ENCODE measurements at regions not wholly inside any gene's neighbourhood (a gene's known extent, or its start where the extent isn't known, plus 50 kb on each side); places are given as distances from the start of the nearest gene placed in this dataset.

DNA sequence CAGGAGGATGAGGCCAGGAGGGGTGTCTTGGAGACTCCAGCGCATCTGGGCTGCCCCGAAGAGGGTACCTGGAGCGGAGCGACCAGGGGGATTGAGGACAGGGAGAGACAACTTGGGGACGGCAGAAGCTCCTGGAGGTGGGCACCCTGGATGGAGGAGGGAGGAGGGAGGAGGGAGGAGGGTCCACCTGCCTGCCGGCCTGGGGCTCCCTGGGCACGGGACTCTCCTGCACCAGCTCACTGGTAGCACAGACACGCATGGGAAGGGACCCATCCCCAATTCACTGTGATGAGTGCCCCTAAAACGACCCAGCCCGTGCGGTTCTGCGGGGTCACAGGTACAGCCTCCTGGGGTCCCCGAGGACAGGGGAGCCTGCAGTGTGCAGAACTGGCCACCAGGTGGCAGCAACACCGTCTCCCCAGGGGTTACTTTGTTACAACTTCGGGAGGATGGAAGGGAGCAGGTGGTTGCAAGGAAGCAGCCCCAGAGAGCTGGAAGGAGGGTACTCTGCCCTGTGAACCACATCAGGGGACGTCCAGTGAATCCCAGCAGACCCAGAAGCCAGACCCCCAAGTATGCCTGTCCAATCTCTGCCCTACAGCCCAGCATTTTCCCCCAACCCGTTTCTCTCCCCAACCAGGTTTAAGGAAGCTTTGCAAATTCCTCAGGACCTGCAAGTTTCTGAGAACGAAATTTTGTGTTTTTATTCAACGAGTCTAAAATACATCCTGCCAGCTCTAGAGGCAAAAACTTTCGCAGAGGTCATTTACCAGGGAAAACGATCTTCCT lies 482.4 kb downstream of the NPHP4 start:
- intact Hi-C loops (cut with micrococcal nuclease) = loop anchor here (1.0 to 5.0 kb wide), 3 partner anchors 235 to 1598 kb away; no protein-coding TSS in a partner anchor
- H3K4me2 ChIP-seq (ENCODE audit: low read length) = no peak overlapping the region
- peaks cover 75% of the 10 kb centered on the region for H3K27me3 ChIP-seq (ENCODE audit: low read length)
- POLR2A ChIA-PET (ENCODE audit: unreplicated experiment) = no interaction called here
- BruUV-seq (replicated peaks) = no TSS peak
- H2AFZ ChIP-seq (ENCODE audit: low read length) = no peak overlapping the region
- DNase-seq (peak; percentile 72), ATAC-seq (peak; percentile 76)
- CTCF ChIA-PET = interaction anchor here (0.6 to 0.7 kb wide), 2 partner anchors 9 to 1579 kb away, joined by 4 to 5 read pairs; no protein-coding TSS in a partner anchor
- no peak overlapping the region for H3K27ac ChIP-seq (ENCODE audit: low read length)
- no peak overlapping the region for H3K4me3 ChIP-seq (ENCODE audit: low read length)
- no peaks in the 10 kb centered on the region for H3K9me2 ChIP-seq (replicated peaks; ENCODE audit: low read length)
- H3K4me1 ChIP-seq (ENCODE audit: insufficient read depth, low read length) = no peaks in the 10 kb centered on the region
- no peaks in the 10 kb centered on the region for H3K36me3 ChIP-seq (ENCODE audit: low read depth, low read length)
- TF ChIP-seq, protein P1, sequence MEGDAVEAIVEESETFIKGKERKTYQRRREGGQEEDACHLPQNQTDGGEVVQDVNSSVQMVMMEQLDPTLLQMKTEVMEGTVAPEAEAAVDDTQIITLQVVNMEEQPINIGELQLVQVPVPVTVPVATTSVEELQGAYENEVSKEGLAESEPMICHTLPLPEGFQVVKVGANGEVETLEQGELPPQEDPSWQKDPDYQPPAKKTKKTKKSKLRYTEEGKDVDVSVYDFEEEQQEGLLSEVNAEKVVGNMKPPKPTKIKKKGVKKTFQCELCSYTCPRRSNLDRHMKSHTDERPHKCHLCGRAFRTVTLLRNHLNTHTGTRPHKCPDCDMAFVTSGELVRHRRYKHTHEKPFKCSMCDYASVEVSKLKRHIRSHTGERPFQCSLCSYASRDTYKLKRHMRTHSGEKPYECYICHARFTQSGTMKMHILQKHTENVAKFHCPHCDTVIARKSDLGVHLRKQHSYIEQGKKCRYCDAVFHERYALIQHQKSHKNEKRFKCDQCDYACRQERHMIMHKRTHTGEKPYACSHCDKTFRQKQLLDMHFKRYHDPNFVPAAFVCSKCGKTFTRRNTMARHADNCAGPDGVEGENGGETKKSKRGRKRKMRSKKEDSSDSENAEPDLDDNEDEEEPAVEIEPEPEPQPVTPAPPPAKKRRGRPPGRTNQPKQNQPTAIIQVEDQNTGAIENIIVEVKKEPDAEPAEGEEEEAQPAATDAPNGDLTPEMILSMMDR (conservative IDR thresholded peaks at IDR 0.05; ENCODE audit: low read depth, low read length) = peak; percentile 97
- no peak for TF ChIP-seq EZH2phosphoT487 (IDR thresholded peaks at IDR 0.05; ENCODE audit: borderline replicate concordance, low read length)
- TF ChIP-seq EZH2 (IDR thresholded peaks at IDR 0.05; ENCODE audit: low read length, unreplicated experiment) = no peak
- no peaks in the 10 kb centered on the region for H3F3A ChIP-seq (ENCODE audit: low read length, unreplicated experiment)
- H3K9me3 ChIP-seq (ENCODE audit: low read length) = no peaks in the 10 kb centered on the region
- H3K9ac ChIP-seq (ENCODE audit: low read length) = no peak overlapping the region
- H4K20me1 ChIP-seq (ENCODE audit: low read length) = 0 out of 2 replicates have a peak, but pooled peaks cover 3% of the 10 kb centered on the region
- no peaks in the 10 kb centered on the region for H3K79me2 ChIP-seq (ENCODE audit: low read length)

DNA sequence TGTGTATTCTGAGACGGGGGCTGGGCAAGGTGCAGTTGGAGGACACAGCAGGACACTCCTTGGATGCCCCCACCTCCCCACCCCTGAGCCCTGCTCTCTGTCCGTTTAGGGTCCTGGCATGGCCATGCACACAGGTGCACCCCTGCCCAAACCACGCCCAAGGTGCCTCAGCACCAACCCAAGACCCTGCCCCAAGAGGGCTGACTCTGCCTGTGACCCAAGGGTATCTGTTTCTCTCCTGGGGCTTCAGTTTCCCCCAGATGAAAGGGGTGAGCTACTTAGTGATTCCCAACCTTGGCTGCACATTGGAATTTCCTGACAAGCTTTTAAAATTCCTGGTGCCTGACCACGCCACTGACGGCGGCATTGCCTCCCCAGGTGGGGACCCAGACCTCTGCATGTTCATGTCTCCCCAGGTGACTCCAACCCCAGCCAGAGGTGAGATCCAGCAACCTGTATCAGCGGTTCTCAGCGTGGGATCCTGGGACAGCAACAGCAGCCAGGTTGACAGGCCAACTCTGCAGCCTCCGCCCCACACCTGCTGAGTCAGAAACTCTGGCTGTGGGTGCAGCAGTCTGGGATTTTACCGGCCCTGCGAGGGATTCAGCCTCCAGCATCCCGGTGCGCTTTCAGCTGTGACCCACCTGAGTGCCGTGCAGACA lies 483.4 kb downstream of the NPHP4 start:
- H3K9me3 ChIP-seq (ENCODE audit: low read length) = no peaks in the 10 kb centered on the region
- peaks cover 85% of the 10 kb centered on the region for H3K27me3 ChIP-seq (ENCODE audit: low read length)
- no peaks in the 10 kb centered on the region for H3K4me1 ChIP-seq (ENCODE audit: insufficient read depth, low read length)
- H3F3A ChIP-seq (ENCODE audit: low read length, unreplicated experiment) = no peaks in the 10 kb centered on the region
- TF ChIP-seq EZH2 (IDR thresholded peaks at IDR 0.05; ENCODE audit: low read length, unreplicated experiment) (no peak), EZH2phosphoT487 (IDR thresholded peaks at IDR 0.05; ENCODE audit: borderline replicate concordance, low read length) (no peak)
- TF ChIP-seq, protein P1 (conservative IDR thresholded peaks at IDR 0.05; ENCODE audit: low read depth, low read length) = no peak
- POLR2A ChIA-PET (ENCODE audit: unreplicated experiment) = no interaction called here
- no peak overlapping the region for H3K27ac ChIP-seq (ENCODE audit: low read length)
- BruUV-seq (replicated peaks) = no TSS peak
- H3K79me2 ChIP-seq (ENCODE audit: low read length) = no peaks in the 10 kb centered on the region
- intact Hi-C loops (cut with micrococcal nuclease) = no loop called here
- DNase-seq = no peak
- CTCF ChIA-PET = no interaction called here
- H3K4me2 ChIP-seq (ENCODE audit: low read length) = no peak overlapping the region
- H4K20me1 ChIP-seq (ENCODE audit: low read length) = no peaks in the 10 kb centered on the region
- H2AFZ ChIP-seq (ENCODE audit: low read length) = no peak overlapping the region
- H3K36me3 ChIP-seq (ENCODE audit: low read depth, low read length) = no peaks in the 10 kb centered on the region
- ATAC-seq = no peak
- no peak overlapping the region for H3K4me3 ChIP-seq (ENCODE audit: low read length)
- no peaks in the 10 kb centered on the region for H3K9me2 ChIP-seq (replicated peaks; ENCODE audit: low read length)
- H3K9ac ChIP-seq (ENCODE audit: low read length) = no peak overlapping the region

DNA sequence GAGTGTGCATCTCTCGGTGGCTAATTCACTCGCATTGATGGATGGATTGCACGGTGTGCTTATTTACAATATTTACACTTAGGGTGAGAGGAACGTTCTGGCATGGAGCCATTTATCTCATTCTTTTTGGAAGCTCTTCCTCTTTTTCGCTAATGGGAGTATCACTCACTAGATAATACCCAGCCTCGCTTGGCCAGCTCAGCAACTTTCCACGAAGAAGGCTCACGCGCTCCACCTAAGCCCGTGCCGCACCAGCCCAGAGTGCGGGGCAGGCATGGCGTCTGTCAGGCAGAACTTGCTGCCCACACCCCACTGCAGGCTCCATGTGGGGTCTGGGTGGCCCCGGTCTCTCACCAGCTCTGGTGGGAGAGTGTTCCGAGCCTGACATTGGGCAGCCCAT lies 484.9 kb downstream of the NPHP4 start:
- Histone ChIP-seq H3K27ac (ENCODE audit: low read length) (no peak overlapping the region), H3K4me1 (ENCODE audit: insufficient read depth, low read length) (no peaks in the 10 kb centered on the region), H3K27me3 (ENCODE audit: low read length) (peaks cover 86% of the 10 kb centered on the region), H3F3A (ENCODE audit: low read length, unreplicated experiment) (no peaks in the 10 kb centered on the region), H3K4me3 (ENCODE audit: low read length) (no peak overlapping the region), H4K20me1 (ENCODE audit: low read length) (no peaks in the 10 kb centered on the region), H3K9me2 (replicated peaks; ENCODE audit: low read length) (no peaks in the 10 kb centered on the region), H3K4me2 (ENCODE audit: low read length) (no peak overlapping the region), H3K9me3 (ENCODE audit: low read length) (no peaks in the 10 kb centered on the region), H2AFZ (ENCODE audit: low read length) (no peak overlapping the region), H3K36me3 (ENCODE audit: low read depth, low read length) (no peaks in the 10 kb centered on the region), H3K9ac (ENCODE audit: low read length) (no peak overlapping the region), H3K79me2 (ENCODE audit: low read length) (no peaks in the 10 kb centered on the region)
- intact Hi-C loops (cut with micrococcal nuclease) = no loop called here
- ChIA-PET POLR2A (ENCODE audit: unreplicated experiment) (no interaction called here), CTCF (no interaction called here)
- ATAC-seq (no peak), DNase-seq (no peak)
- TF ChIP-seq, protein P1 (conservative IDR thresholded peaks at IDR 0.05; ENCODE audit: low read depth, low read length) = no peak
- TF ChIP-seq EZH2phosphoT487 (IDR thresholded peaks at IDR 0.05; ENCODE audit: borderline replicate concordance, low read length) (no peak), EZH2 (IDR thresholded peaks at IDR 0.05; ENCODE audit: low read length, unreplicated experiment) (no peak)
- BruUV-seq (replicated peaks) = no TSS peak
